ENCODE measurements at regions not wholly inside any gene's neighbourhood (a gene's known extent, or its start where the extent isn't known, plus 50 kb on each side); places are given as distances from the start of the nearest gene placed in this dataset.

- no peak for FAIRE-seq
- Histone ChIP-seq H3K4me1 (no peaks in the 10 kb centered on the region), H3K9me3 (no peaks in the 10 kb centered on the region), H3K4me3 (no peak overlapping the region), H3K27ac (no peak overlapping the region), H3K4me2 (no peak overlapping the region)
- TF ChIP-seq USF2 (IDR thresholded peaks at IDR 0.05): no peak
- TF ChIP-seq SREBF2 (IDR thresholded peaks at IDR 0.05): no peak
- no peak for TF ChIP-seq HEYL (CRISPR knock-in tag; IDR thresholded peaks at IDR 0.05)
- WGBS (ENCODE audit: missing lambda C conversion rate): 30% methylated on average over 5 of the region's 5 CpGs
- no peak for ATAC-seq
- ChIA-PET CTCF (interaction anchor here (0.6 to 1.5 kb wide), 2 partner anchors 28 to 543 kb away, joined by 3 to 5 read pairs; no protein-coding TSS in a partner anchor), POLR2A (no interaction called here)
- no peak for DNase-seq (ENCODE audit: low read depth in 1 of 2, low spot score in 1 of 2)
These were observed 162.2 kb downstream of the INSIG2 start for GRCh38 chr2:118250463-118250862.

DNA sequence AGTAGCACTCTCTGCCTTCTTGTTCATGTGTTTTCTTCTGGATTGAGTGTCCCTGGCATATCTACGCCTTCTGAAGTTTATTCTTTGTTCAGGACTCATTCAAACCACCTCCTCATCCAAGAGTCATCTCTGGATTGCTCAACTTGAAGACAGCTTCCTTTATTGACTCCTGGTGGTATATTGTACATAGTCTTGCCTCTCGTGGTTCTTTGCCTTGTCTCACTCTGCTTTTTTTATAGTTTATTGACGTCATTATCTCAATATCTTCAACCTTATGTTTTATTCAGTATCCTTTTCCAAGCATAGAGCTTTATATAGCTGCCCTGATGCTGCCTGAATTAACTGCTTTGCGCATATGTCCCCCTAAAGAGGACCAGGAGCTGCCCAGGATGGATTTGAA lies 161.7 kb downstream of the INSIG2 start:
- ChIA-PET CTCF (interaction anchor here (0.6 to 1.5 kb wide), 2 partner anchors 28 to 543 kb away, joined by 3 to 5 read pairs; no protein-coding TSS in a partner anchor), POLR2A (no interaction called here)
- 30% methylated on average over 4 of the region's 4 CpGs for WGBS (ENCODE audit: missing lambda C conversion rate)
- TF ChIP-seq ZFP36 (IDR thresholded peaks at IDR 0.05; ENCODE audit: borderline replicate concordance, partially characterized antibody) (no peak), HOXB5 (CRISPR knock-in tag; IDR thresholded peaks at IDR 0.05) (no peak), MAZ (IDR thresholded peaks at IDR 0.05; ENCODE audit: borderline replicate concordance, low read depth, low read length) (no peak), CHD4 (IDR thresholded peaks at IDR 0.05; ENCODE audit: borderline replicate concordance) (no peak), POLR2AphosphoS2 (conservative IDR thresholded peaks at IDR 0.05; ENCODE audit: low read length) (no peak), NFE2L2 (conservative IDR thresholded peaks at IDR 0.05; ENCODE audit: low read length) (no peak), NR3C1 (IDR thresholded peaks at IDR 0.05) (no peak), HEYL (CRISPR knock-in tag; IDR thresholded peaks at IDR 0.05) (no peak), GATA3 (IDR thresholded peaks at IDR 0.05; ENCODE audit: borderline replicate concordance) (no peak), FOXS1 (CRISPR knock-in tag; IDR thresholded peaks at IDR 0.05) (no peak), HOXB13 (CRISPR knock-in tag; IDR thresholded peaks at IDR 0.05; ENCODE audit: low read depth) (no peak), TFCP2L1 (CRISPR knock-in tag; IDR thresholded peaks at IDR 0.05) (no peak), HES2 (IDR thresholded peaks at IDR 0.05) (no peak), TP53 (CRISPR knock-in tag; IDR thresholded peaks at IDR 0.05) (no peak)
- TF ChIP-seq, protein P1, sequence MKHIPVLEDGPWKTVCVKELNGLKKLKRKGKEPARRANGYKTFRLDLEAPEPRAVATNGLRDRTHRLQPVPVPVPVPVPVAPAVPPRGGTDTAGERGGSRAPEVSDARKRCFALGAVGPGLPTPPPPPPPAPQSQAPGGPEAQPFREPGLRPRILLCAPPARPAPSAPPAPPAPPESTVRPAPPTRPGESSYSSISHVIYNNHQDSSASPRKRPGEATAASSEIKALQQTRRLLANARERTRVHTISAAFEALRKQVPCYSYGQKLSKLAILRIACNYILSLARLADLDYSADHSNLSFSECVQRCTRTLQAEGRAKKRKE (CRISPR knock-in tag; IDR thresholded peaks at IDR 0.05; ENCODE audit: low read depth): no peak
- TF ChIP-seq, protein P2, sequence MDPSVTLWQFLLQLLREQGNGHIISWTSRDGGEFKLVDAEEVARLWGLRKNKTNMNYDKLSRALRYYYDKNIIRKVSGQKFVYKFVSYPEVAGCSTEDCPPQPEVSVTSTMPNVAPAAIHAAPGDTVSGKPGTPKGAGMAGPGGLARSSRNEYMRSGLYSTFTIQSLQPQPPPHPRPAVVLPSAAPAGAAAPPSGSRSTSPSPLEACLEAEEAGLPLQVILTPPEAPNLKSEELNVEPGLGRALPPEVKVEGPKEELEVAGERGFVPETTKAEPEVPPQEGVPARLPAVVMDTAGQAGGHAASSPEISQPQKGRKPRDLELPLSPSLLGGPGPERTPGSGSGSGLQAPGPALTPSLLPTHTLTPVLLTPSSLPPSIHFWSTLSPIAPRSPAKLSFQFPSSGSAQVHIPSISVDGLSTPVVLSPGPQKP (IDR thresholded peaks at IDR 0.05; ENCODE audit: low read depth, low read length): no peak
- Histone ChIP-seq H3K4me2 (no peak overlapping the region), H3K9me3 (no peaks in the 10 kb centered on the region), H3K4me3 (no peak overlapping the region), H3K27ac (no peak overlapping the region), H3K4me1 (no peaks in the 10 kb centered on the region)
- FAIRE-seq: no peak
- ATAC-seq: no peak
- DNase-seq (ENCODE audit: low read depth in 1 of 2, low spot score in 1 of 2): no peak

GRCh38 chr2:118249531-118249930 lies 161.3 kb downstream of the INSIG2 start:
- H3K9me3 ChIP-seq: no peaks in the 10 kb centered on the region
- no peak overlapping the region for H3K4me2 ChIP-seq
- no peak for DNase-seq (ENCODE audit: low read depth in 1 of 2, low spot score in 1 of 2)
- H3K4me3 ChIP-seq: no peak overlapping the region
- no peak for FAIRE-seq
- WGBS (ENCODE audit: missing lambda C conversion rate): 58% methylated on average over 6 of the region's 6 CpGs
- ChIA-PET CTCF (interaction anchor here (1.5 kb wide), 1 partner anchor 28 kb away, joined by 5 read pairs; no protein-coding TSS in a partner anchor), POLR2A (no interaction called here)
- TF ChIP-seq ZC3H11A (IDR thresholded peaks at IDR 0.05) (no peak), JUN (IDR thresholded peaks at IDR 0.05) (no peak)
- no peak overlapping the region for H3K27ac ChIP-seq
- H3K4me1 ChIP-seq: no peaks in the 10 kb centered on the region
- ATAC-seq: no peak
